Neuronal stem cell (in vitro differentiated cells): ENCODE measurements at regions not wholly inside any gene's neighbourhood (a gene's known extent, or its start where the extent isn't known, plus 50 kb on each side); places are given as distances from the start of the nearest gene placed in this dataset.

ENCODE experiments used
- DNase-seq: peaks from one replicate; pipeline ENCODE4 v3.0.0-alpha.2; 2013; ENCODE audit warnings: low spot score
- H2AFZ ChIP-seq: one replicate; pipeline ENCODE4 v1.6.1; 2013; ENCODE audit warnings: mild to moderate bottlenecking, low read length, inconsistent platforms
- H2AK5ac ChIP-seq: 2 replicates; pipeline ENCODE4 v1.6.1; 2013; ENCODE audit warnings: low read depth, mild to moderate bottlenecking, inconsistent platforms, low read length, moderate library complexity, mixed read lengths
- H2BK120ac ChIP-seq: 2 replicates; pipeline ENCODE4 v1.6.1; 2013; ENCODE audit warnings: low read depth, mild to moderate bottlenecking, inconsistent platforms, low read length, moderate library complexity, mixed read lengths
- H2BK12ac ChIP-seq: one replicate; pipeline ENCODE4 v1.6.1; 2013; ENCODE audit warnings: low read length, inconsistent platforms
- H2BK15ac ChIP-seq: 2 replicates; pipeline ENCODE4 v1.6.1; 2013; ENCODE audit warnings: mild to moderate bottlenecking, low read length, inconsistent platforms, mixed read lengths
- H2BK5ac ChIP-seq: one replicate; pipeline ENCODE4 v1.6.1; 2013; ENCODE audit warnings: inconsistent platforms, mild to moderate bottlenecking, low read length, moderate library complexity
- H3K14ac ChIP-seq: one replicate; pipeline ENCODE4 v1.6.1; 2013; ENCODE audit warnings: low read length, inconsistent platforms
- H3K18ac ChIP-seq: 2 replicates; pipeline ENCODE4 v1.6.1; 2013; ENCODE audit warnings: low read length, inconsistent platforms
- H3K23ac ChIP-seq: 2 replicates; pipeline ENCODE4 v1.6.1; 2013; ENCODE audit warnings: low read depth, mild to moderate bottlenecking, mixed read lengths, low read length, inconsistent platforms; ENCODE audit not compliant: poor library complexity
- H3K27ac ChIP-seq: replicated peaks from 3 replicates; pipeline ENCODE4 v1.5.1; 2013; ENCODE audit warnings: low read length, inconsistent platforms
- H3K27me3 ChIP-seq, 3 experiments: 2 replicates each; pipeline ENCODE4 v1.6.1; 2013; ENCODE audit warnings: low read length in 3 of 3, mild to moderate bottlenecking in 2 of 3, inconsistent platforms in 1 of 3, low read depth in 1 of 3, mixed read lengths in 1 of 3, moderate library complexity in 1 of 3; ENCODE audit not compliant: control insufficient read depth in 3 of 3, insufficient read depth in 3 of 3
- H3K36me3 ChIP-seq, 2 donors: replicated peaks in 1 of 2; 2 replicates each; pipeline ENCODE4 v1.6.1; 2013; ENCODE audit warnings: low read length in 2 of 2; ENCODE audit not compliant: control insufficient read depth in 2 of 2, insufficient read depth in 2 of 2
- H3K4ac ChIP-seq: 2 replicates; pipeline ENCODE4 v1.6.1; 2013; ENCODE audit warnings: inconsistent platforms, mild to moderate bottlenecking, low read length, moderate library complexity
- H3K4me1 ChIP-seq, 2 donors: 1 replicate in 1 of 2; 2 replicates in 1 of 2; pipeline ENCODE4 v1.6.1; 2013; ENCODE audit warnings: low read length in 2 of 2, low read depth in 1 of 2; ENCODE audit not compliant: control insufficient read depth in 2 of 2, insufficient read depth in 1 of 2
- H3K4me2 ChIP-seq: one replicate; pipeline ENCODE4 v1.6.1; 2013; ENCODE audit warnings: mild to moderate bottlenecking, low read length, inconsistent platforms; ENCODE audit not compliant: insufficient read depth, poor library complexity, severe bottlenecking
- H3K4me3 ChIP-seq, 2 donors: 2 replicates each; pipeline ENCODE4 v1.5.1; 2013; ENCODE audit warnings: low read length in 2 of 2, mild to moderate bottlenecking in 2 of 2, inconsistent platforms in 1 of 2, moderate library complexity in 1 of 2
- H3K79me1 ChIP-seq: one replicate; pipeline ENCODE4 v1.6.1; 2013; ENCODE audit warnings: low read depth, mild to moderate bottlenecking, inconsistent platforms, low read length, moderate library complexity
- H3K9ac ChIP-seq: one replicate; pipeline ENCODE4 v1.6.1; 2013; ENCODE audit warnings: mild to moderate bottlenecking, low read depth, low read length, inconsistent platforms; ENCODE audit not compliant: poor library complexity
- H3K9me3 ChIP-seq, 2 donors: replicated peaks in 1 of 2; 2 replicates each; pipeline versions ENCODE3 to v1.6.1; 2013; ENCODE audit warnings: low read length in 2 of 2, mild to moderate bottlenecking in 2 of 2, inconsistent platforms in 1 of 2, low read depth in 1 of 2, mixed read lengths in 1 of 2, moderate library complexity in 1 of 2; ENCODE audit not compliant: control insufficient read depth in 2 of 2, insufficient read depth in 1 of 2
- H4K8ac ChIP-seq: one replicate; pipeline ENCODE4 v1.6.1; 2013; ENCODE audit warnings: low read depth, mild to moderate bottlenecking, inconsistent platforms, low read length, moderate library complexity
- H4K91ac ChIP-seq: one replicate; pipeline ENCODE4 v1.6.1; 2013; ENCODE audit warnings: low read length, low read depth, mild to moderate bottlenecking, inconsistent platforms; ENCODE audit not compliant: poor library complexity
- WGBS, 2 donors: extraction: QIAGEN DNeasy Blood & Tissue Kit; methylation state at CpG; one replicate each; pipeline ENCODE4 v1.1.7; 2013; ENCODE audit warnings: missing lambda C conversion rate in 2 of 2, mixed read lengths in 1 of 2; ENCODE audit not compliant: insufficient read length in 2 of 2, insufficient replicate concordance in 1 of 2; ENCODE audit errors: extremely low coverage in 2 of 2; 5-methylcytosine and 5-hydroxymethylcytosine counted together

GRCh38 chr12:46509135-46509534 lies 136.6 kb upstream of the SLC38A2 start:
- H3K9me3 ChIP-seq: peaks cover 4% of the 10 kb centered on the region in 2 donors
- no peak overlapping the region for H3K4me2 ChIP-seq
- no peak overlapping the region for H2BK120ac ChIP-seq
- no CpG with 5 or more reads among the region's 1 CpG for WGBS, 2 donors
- H3K4me1 ChIP-seq: no peaks in the 10 kb centered on the region
- no peak overlapping the region for H3K14ac ChIP-seq
- H4K8ac ChIP-seq: no peak overlapping the region
- peaks cover 0 to 2% of the 10 kb centered on the region in 2 donors for H3K36me3 ChIP-seq
- no peak overlapping the region for H3K18ac ChIP-seq
- H2AK5ac ChIP-seq: no peak overlapping the region
- no peak overlapping the region for H4K91ac ChIP-seq
- no peak overlapping the region for H3K4ac ChIP-seq
- no peak overlapping the region for H3K4me3 ChIP-seq
- H2AFZ ChIP-seq: no peak overlapping the region
- no peaks in the 10 kb centered on the region for H3K27me3 ChIP-seq
- no peak overlapping the region for H3K9ac ChIP-seq
- DNase-seq: no peak
- H2BK15ac ChIP-seq: no peak overlapping the region
- H2BK12ac ChIP-seq: no peak overlapping the region
- no peak overlapping the region for H3K23ac ChIP-seq
- no peaks in the 10 kb centered on the region for H3K79me1 ChIP-seq
- H3K27ac ChIP-seq: no peak overlapping the region
- H2BK5ac ChIP-seq: no peak overlapping the region

- Histone ChIP-seq H3K14ac (no peak overlapping the region), H2BK12ac (no peak overlapping the region), H3K23ac (no peak overlapping the region), H3K4me2 (no peak overlapping the region), H3K4me1 (no peaks in the 10 kb centered on the region), H3K4me3 (no peak overlapping the region), H3K79me1 (no peaks in the 10 kb centered on the region), H4K91ac (no peak overlapping the region), H3K27ac (no peak overlapping the region), H2AK5ac (no peak overlapping the region), H3K9me3 (peaks cover 4% of the 10 kb centered on the region in 2 donors), H2BK5ac (no peak overlapping the region), H3K18ac (no peak overlapping the region), H2AFZ (no peak overlapping the region), H3K9ac (no peak overlapping the region), H3K27me3 (no peaks in the 10 kb centered on the region), H3K4ac (no peak overlapping the region), H2BK120ac (no peak overlapping the region), H3K36me3 (peaks cover 0 to 2% of the 10 kb centered on the region in 2 donors), H4K8ac (no peak overlapping the region), H2BK15ac (no peak overlapping the region)
- WGBS, 2 donors: no CpG with 5 or more reads among the region's 6 CpGs
- no peak for DNase-seq
Measured at GRCh38 chr12:46508651-46509050, 136.1 kb upstream of the SLC38A2 start.

DNA sequence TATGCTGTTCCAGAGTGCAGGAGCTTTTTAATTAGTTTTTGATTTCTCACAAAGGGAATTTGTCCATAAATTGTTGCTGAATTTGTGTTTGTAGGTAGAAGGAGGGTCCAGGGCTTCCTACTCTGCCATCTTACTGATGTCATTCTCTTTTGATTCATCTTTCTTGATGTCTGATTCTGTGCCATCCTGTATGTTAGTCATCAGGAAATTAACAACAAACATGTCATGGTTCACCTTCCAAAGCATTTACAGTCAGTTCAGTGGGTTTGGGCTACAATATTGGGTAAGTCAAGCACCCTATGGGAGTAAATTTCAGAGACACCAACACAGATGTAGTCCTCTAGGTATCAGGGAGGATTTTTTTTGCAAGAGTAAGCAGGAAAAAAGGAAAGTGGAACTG lies 135.2 kb upstream of the SLC38A2 start:
- Histone ChIP-seq H3K4me2 (no peak overlapping the region), H2BK15ac (no peak overlapping the region), H3K9me3 (peaks cover 4% of the 10 kb centered on the region in 2 donors), H3K36me3 (peaks cover 0 to 2% of the 10 kb centered on the region in 2 donors), H3K14ac (no peak overlapping the region), H3K18ac (no peak overlapping the region), H2AK5ac (no peak overlapping the region), H3K4ac (no peak overlapping the region), H4K91ac (no peak overlapping the region), H3K9ac (no peak overlapping the region), H3K79me1 (no peaks in the 10 kb centered on the region), H2AFZ (no peak overlapping the region), H3K27ac (no peak overlapping the region), H4K8ac (no peak overlapping the region), H3K23ac (no peak overlapping the region), H3K4me1 (no peaks in the 10 kb centered on the region), H2BK120ac (no peak overlapping the region), H2BK5ac (no peak overlapping the region), H2BK12ac (no peak overlapping the region), H3K4me3 (no peak overlapping the region), H3K27me3 (no peaks in the 10 kb centered on the region)
- DNase-seq: no peak

DNA sequence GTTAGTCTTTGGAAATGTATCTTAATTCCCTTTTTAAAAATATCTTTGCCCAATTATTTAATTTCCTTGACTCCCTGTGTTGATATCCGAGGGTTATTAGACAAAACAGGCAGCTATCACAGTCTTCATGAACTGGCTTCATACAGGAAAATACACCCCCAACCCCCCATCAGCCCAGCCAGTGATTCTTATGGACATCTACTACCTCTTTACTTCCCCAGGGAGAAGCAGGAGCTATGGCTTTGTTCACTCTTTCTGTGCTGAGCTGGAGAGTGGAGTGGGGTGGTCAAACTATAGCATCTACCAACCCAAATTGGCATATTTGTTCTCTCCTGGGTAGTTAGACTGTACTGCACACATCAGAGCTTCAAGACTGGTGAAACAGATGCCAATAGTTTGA lies 134.4 kb upstream of the SLC38A2 start:
- no peak overlapping the region for H3K18ac ChIP-seq
- no peak overlapping the region for H2BK15ac ChIP-seq

More for the DNA sequence above, 134.4 kb upstream of the SLC38A2 start:
- Histone ChIP-seq H2AFZ (no peak overlapping the region), H3K4me3 (no peak overlapping the region), H3K14ac (no peak overlapping the region), H3K4me2 (no peak overlapping the region), H2BK12ac (no peak overlapping the region), H4K91ac (no peak overlapping the region), H3K27me3 (no peaks in the 10 kb centered on the region), H3K23ac (no peak overlapping the region), H2AK5ac (no peak overlapping the region), H3K9me3 (peaks cover 4% of the 10 kb centered on the region in 2 donors), H3K4me1 (no peaks in the 10 kb centered on the region), H3K79me1 (no peaks in the 10 kb centered on the region), H4K8ac (no peak overlapping the region), H2BK5ac (no peak overlapping the region), H3K27ac (no peak overlapping the region), H3K9ac (no peak overlapping the region), H2BK120ac (no peak overlapping the region), H3K36me3 (peaks cover 0 to 2% of the 10 kb centered on the region in 2 donors), H3K4ac (no peak overlapping the region)
- no peak for DNase-seq
- no CpG with 5 or more reads among the region's 1 CpG for WGBS, 2 donors
